GM12878 (cell line): ENCODE measurements at regions not wholly inside any gene's neighbourhood (a gene's known extent, or its start where the extent isn't known, plus 50 kb on each side); places are given as distances from the start of the nearest gene placed in this dataset.

Experiments
- ATAC-seq: fragments of 200-7000 bp; cut with Tn5 transposase; 3 replicates; pipeline ENCODE4 v1.9.1; 2020; ENCODE audit warnings: mild to moderate bottlenecking, moderate library complexity
- BruUV-seq: library from RNA; stranded (reverse); fragments of 400-500 nt; replicated peaks from 2 replicates; lab custom pipeline; 2021; lab: Mats Ljungman, UMichigan
- CTCF ChIA-PET: fragments of 300-600 bp; sonication (Branson Sonifier 250); formaldehyde crosslinking; extraction: SDS; loops from one replicate; lab custom pipeline; 2021; ENCODE audit warnings: inconsistent platforms; lab: Yijun Ruan, JAX
- POLR2A ChIA-PET: fragments of 350-600 bp; formaldehyde crosslinking; extraction: SDS; loops from one replicate; lab custom pipeline; 2021; ENCODE audit warnings: inconsistent platforms; lab: Charles Lee
- RAD21 ChIA-PET: fragments of 300-600 bp; sonication (Branson Sonifier 250); formaldehyde crosslinking; loops from one replicate; lab custom pipeline; 2023; ENCODE audit warnings: antibody characterized with exemption; ENCODE audit not compliant: unreplicated experiment; lab: Charles Lee
- SMC1A ChIA-PET: fragments of 300-600 bp; sonication (Branson Sonifier 250); formaldehyde crosslinking; loops from one replicate; lab custom pipeline; 2023; ENCODE audit not compliant: unreplicated experiment, uncharacterized antibody; lab: Charles Lee
- DNase-seq: peaks from one replicate; pipeline ENCODE4 v3.0.0-alpha.2; 2011; ENCODE audit warnings: low read depth, low spot score
- FAIRE-seq: peaks from 3 replicates; lab custom pipeline; 2011; peaks lifted over from hg19 to GRCh38; lab: Jason Lieb, UNC
- H2AFZ ChIP-seq: 2 replicates; pipeline ENCODE4 v1.6.0; 2011; ENCODE audit warnings: low read depth, low read length, control low read depth; ENCODE audit not compliant: control insufficient read depth
- H3K27ac ChIP-seq: 2 replicates; pipeline ENCODE4 v1.5.1; 2011; ENCODE audit warnings: control low read depth; ENCODE audit not compliant: control insufficient read depth, insufficient read depth
- H3K27me3 ChIP-seq, 2 experiments: replicated peaks in 1 of 2; 2 replicates each; pipeline versions ENCODE4 v1.6.0 to v1.6.1; 2011; ENCODE audit warnings: low read length in 1 of 2; ENCODE audit not compliant: control insufficient read depth in 2 of 2, insufficient read depth in 2 of 2
- H3K36me3 ChIP-seq, 2 experiments: 2 replicates each; pipeline ENCODE4 v1.5.1; 2011; ENCODE audit warnings: low read length in 1 of 2; ENCODE audit not compliant: control insufficient read depth in 2 of 2, insufficient read depth in 2 of 2
- H3K4me1 ChIP-seq: 2 replicates; pipeline ENCODE4 v1.6.1; 2011; ENCODE audit warnings: mild to moderate bottlenecking, low read length, moderate library complexity, mixed read lengths; ENCODE audit not compliant: control insufficient read depth, insufficient read depth
- H3K4me2 ChIP-seq: 2 replicates; pipeline ENCODE4 v1.6.0; 2011; ENCODE audit warnings: control low read depth; ENCODE audit not compliant: control insufficient read depth, insufficient read depth
- H3K4me3 ChIP-seq: fragments of 200-600 bp; sonication (generic); 2 replicates; pipeline ENCODE4 v1.5.1; 2016
- H3K79me2 ChIP-seq: 2 replicates; pipeline ENCODE4 v1.6.0; 2011; ENCODE audit warnings: low read length; ENCODE audit not compliant: control insufficient read depth, insufficient read depth
- H3K9ac ChIP-seq: 2 replicates; pipeline ENCODE4 v1.8.0; 2011; ENCODE audit warnings: low read length, control low read depth, mixed read lengths; ENCODE audit not compliant: control insufficient read depth, insufficient read depth
- H3K9me3 ChIP-seq: replicated peaks from 3 replicates; pipeline ENCODE4 v1.5.1; 2011; ENCODE audit warnings: mild to moderate bottlenecking, low read length; ENCODE audit not compliant: control insufficient read depth, insufficient read depth
- H4K20me1 ChIP-seq: 2 replicates; pipeline ENCODE4 v1.6.0; 2011; ENCODE audit not compliant: control insufficient read depth, insufficient read depth
- ASH2L ChIP-seq: fragments of 300-600, 200-600 bp; sonication (generic); IDR thresholded peaks from 2 replicates; pipeline ENCODE4 v1.6.1; 2017; ENCODE audit warnings: low read depth, mild to moderate bottlenecking, borderline replicate concordance
- CHD4 ChIP-seq: fragments of 200-600 bp; sonication (generic); IDR thresholded peaks from 2 replicates; pipeline ENCODE4 v1.6.1; 2016; ENCODE audit warnings: mild to moderate bottlenecking
- CREM ChIP-seq: IDR thresholded peaks from 2 replicates; pipeline ENCODE4 v1.6.1; 2014; ENCODE audit warnings: antibody characterized with exemption, low read depth
- NFYB ChIP-seq: IDR thresholded peaks from 2 replicates; pipeline ENCODE4 v1.6.1; 2011; ENCODE audit warnings: low read depth, mild to moderate bottlenecking, low read length, improper control_type of control experiment, moderate library complexity; ENCODE audit not compliant: insufficient read depth
- PAX5 ChIP-seq: IDR thresholded peaks from 2 replicates; pipeline ENCODE4 v1.6.1; 2011; ENCODE audit warnings: low read depth, low read length, borderline replicate concordance
- PBX3 ChIP-seq: IDR thresholded peaks from 2 replicates; pipeline ENCODE4 v1.6.1; 2011; ENCODE audit warnings: mild to moderate bottlenecking, low read depth, low read length, moderate library complexity; ENCODE audit not compliant: insufficient replicate concordance
- RB1 ChIP-seq: fragments of 450-650 bp; formaldehyde crosslinking; IDR thresholded peaks from 2 replicates; pipeline ENCODE4 v1.6.1; 2017; ENCODE audit warnings: mild to moderate bottlenecking, borderline replicate concordance
- SUPT20H ChIP-seq: IDR thresholded peaks from 2 replicates; pipeline ENCODE4 v1.6.1; 2011; ENCODE audit warnings: low read depth, mild to moderate bottlenecking, low read length, moderate library complexity, borderline replicate concordance; ENCODE audit not compliant: control insufficient read depth
- SUZ12 ChIP-seq: fragments of 200-600 bp; sonication (generic); IDR thresholded peaks from one replicate; pipeline ENCODE4 v1.6.1; 2018; ENCODE audit warnings: antibody characterized with exemption, mild to moderate bottlenecking; ENCODE audit not compliant: unreplicated experiment
- ZNF622 ChIP-seq: fragments of 450-650 bp; IDR thresholded peaks from 2 replicates; pipeline ENCODE4 v1.6.1; 2017; ENCODE audit warnings: mild to moderate bottlenecking, inconsistent platforms
- WGBS: methylation state at CpG from one replicate; pipeline ENCODE4 v1.1.6; 2016; ENCODE audit warnings: low lambda C conversion rate; ENCODE audit not compliant: insufficient replicate concordance, insufficient coverage; ENCODE audit errors: missing lambda C conversion rate; 5-methylcytosine and 5-hydroxymethylcytosine counted together
- in situ Hi-C: fragments of 300-500 bp; cut with MboI; formaldehyde crosslinking; loops from 9 replicates; pipeline ENCODE4 v1.14.3; 2018; ENCODE audit warnings: mixed read lengths
- intact Hi-C: fragments of 100-400 bp; cut with micrococcal nuclease; formaldehyde crosslinking; loops from one replicate; pipeline ENCODE4 v1.14.2; 2022; ENCODE audit not compliant: unreplicated experiment

- no peaks in the 10 kb centered on the region for H3K79me2 ChIP-seq
- ChIA-PET RAD21 (no interaction called here), SMC1A (no interaction called here), CTCF (no interaction called here), POLR2A (no interaction called here)
- no peaks in the 10 kb centered on the region for H3K36me3 ChIP-seq
- no peak overlapping the region for H3K27ac ChIP-seq
- H2AFZ ChIP-seq = no peak overlapping the region
- FAIRE-seq (no peak), ATAC-seq (no peak), DNase-seq (no peak)
- H3K4me1 ChIP-seq = no peaks in the 10 kb centered on the region
- no peaks in the 10 kb centered on the region for H4K20me1 ChIP-seq
- no peak overlapping the region for H3K4me3 ChIP-seq
- no peak overlapping the region for H3K9ac ChIP-seq
- BruUV-seq = no TSS peak
- no peak overlapping the region for H3K4me2 ChIP-seq
- WGBS = 38% methylated on average over 2 of the region's 2 CpGs
- in situ Hi-C loops = no loop called here
- no peaks in the 10 kb centered on the region for H3K27me3 ChIP-seq
- H3K9me3 ChIP-seq = no peaks in the 10 kb centered on the region
- intact Hi-C loops = no loop called here
- no peak for TF ChIP-seq NFYB
- TF ChIP-seq PAX5 = no peak
- no peak for TF ChIP-seq ASH2L
- no peak for TF ChIP-seq SUZ12
- no peak for TF ChIP-seq PBX3
- no peak for TF ChIP-seq CHD4
- no peak for TF ChIP-seq RB1
- TF ChIP-seq ZNF622 = no peak
- TF ChIP-seq CREM = no peak
- no peak for TF ChIP-seq SUPT20H
Measured at GRCh38 chr3:5349343-5349742, 161.8 kb downstream of the EDEM1 start.
